ENCODE measurements at regions not wholly inside any gene's neighbourhood (a gene's known extent, or its start where the extent isn't known, plus 50 kb on each side); places are given as distances from the start of the nearest gene placed in this dataset.
"Not testable (repeated sequence)": the region's sequence is repeated elsewhere in the genome, so short reads cannot be mapped to it uniquely, and the experiment has no call there.

DNA sequence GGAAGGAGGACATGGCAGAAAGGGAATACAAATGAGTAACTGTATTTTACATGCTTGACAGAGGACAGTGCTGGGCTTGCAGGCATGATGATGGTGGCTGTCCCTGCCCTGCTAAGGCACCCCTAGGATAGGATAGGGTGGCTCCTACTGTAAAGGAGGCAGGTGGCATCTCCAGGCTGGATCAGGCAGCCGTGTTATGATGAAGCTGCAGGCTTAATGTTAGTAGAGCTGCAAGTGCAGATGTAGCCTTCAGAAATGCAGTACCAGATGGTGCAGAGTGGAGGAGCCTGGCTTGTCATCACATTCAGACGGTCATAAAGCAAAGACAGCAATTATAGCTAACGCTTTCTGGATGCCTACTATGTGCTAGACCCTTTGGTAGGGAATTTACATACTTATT lies 287.9 kb upstream of the PODXL start:
- no peak for FAIRE-seq

DNA sequence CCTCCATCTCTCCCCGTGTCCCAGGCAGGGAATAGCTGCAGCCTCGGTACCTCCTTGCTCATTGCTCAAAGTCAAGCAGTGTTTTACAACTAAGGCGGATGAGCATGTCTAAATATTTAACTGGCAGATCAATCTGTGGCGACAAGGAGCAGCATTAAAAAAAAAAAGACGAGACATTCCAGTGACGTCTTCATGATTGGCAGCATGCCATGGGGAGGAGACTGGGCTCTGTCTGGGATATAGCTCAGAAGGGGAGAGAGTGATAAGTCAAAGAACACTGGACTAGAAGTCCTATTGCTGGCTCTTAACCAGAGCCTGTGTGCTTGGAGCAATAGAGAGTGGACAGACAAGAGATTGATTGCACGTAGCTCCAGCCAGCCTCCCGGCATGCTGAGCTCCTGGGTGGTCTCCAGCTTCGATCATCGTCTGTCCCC lies 287.5 kb upstream of the PODXL start:
- no peak for FAIRE-seq

DNA sequence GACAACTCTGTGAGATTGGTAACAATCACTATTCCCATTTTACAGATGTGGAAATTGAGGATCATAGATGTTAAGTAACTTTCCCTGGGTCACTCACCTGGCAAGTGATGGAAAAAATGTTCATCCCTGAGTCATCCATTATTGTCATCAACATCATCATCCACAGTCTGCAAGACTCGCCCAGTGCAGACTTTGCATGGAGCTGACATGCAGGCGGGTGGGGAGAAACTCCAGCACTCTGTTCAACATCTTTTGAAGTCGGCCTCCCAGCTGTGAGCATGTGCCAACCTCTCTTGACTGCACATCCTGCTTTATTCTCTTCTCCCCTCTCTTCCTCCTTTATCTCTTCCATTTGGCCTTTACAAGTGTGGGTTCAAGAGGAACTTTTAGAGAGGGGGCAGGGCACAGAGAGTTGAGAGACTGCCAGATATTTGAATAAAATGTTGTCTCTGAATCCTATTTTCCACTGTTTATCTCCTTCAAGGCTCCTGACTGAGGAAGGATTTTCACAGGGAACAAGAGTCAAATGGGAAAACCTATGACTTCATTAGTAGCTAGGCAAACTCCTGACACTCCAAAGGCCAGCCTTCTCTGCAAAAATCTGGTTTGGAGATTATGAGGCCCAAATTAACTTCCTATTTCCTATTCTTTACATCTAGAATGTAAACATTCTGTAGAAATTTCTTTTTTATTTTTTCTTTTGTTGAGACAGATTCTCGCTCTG lies 283.7 kb upstream of the PODXL start:
- FAIRE-seq: no peak

DNA sequence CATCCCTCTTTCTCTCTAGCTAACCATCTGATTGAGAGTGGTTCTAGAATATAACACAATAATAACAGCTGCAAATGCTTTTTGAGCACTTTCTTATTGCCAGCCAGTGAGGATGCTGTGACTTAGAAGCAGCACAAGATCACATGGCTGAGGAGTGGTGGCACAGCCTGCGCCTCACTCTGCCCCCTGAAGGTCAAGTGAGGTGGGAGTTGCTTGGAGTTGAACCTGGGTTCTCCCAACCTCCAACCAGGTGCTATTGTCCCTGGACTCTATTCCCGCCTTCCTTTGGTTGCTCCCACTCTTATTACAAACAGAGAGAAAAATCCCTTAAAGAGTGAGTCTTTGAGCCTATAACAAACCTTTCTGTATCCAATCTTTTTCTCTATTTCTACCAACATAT lies 280.3 kb upstream of the PODXL start:
- FAIRE-seq: no peak

DNA sequence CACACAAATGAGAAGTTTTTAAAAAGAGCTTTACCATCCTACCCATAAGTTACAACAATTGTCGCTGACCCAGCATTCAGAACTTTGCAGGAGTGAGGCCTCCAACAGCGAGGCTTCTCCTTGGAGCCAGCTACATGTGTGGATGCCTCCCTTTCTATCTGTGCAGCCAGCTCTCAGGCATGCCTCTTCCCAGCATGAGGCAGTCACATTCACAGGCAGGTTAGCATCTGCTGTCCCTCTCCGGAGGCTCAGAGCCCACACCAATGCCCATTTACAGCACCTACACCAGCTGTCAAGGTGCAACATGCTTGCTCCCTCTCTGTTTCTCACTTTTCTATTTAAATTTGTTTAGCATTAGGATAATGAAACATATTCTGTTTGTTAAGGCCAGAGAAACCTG lies 278.7 kb upstream of the PODXL start:
- FAIRE-seq: no peak

DNA sequence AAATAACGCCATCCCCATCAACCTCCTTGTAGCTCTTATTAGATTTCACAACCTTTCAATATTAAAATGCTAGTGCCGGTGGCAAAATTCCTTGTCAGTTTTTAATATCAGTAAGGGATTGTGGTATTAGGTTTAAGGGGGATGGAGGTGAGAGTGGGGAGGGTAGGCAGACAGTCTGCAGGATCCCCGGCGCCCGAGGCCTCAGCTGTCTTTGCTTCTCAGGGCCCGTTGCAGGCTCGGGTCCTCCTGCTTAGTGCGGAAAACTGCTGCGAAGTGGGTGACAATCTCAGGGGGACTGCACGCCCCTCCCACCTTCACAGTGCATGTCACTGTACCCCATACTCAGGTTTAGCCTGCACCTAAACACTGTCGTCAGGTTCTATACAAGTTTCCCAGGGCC lies 274.3 kb upstream of the PODXL start:
- no peak for FAIRE-seq

DNA sequence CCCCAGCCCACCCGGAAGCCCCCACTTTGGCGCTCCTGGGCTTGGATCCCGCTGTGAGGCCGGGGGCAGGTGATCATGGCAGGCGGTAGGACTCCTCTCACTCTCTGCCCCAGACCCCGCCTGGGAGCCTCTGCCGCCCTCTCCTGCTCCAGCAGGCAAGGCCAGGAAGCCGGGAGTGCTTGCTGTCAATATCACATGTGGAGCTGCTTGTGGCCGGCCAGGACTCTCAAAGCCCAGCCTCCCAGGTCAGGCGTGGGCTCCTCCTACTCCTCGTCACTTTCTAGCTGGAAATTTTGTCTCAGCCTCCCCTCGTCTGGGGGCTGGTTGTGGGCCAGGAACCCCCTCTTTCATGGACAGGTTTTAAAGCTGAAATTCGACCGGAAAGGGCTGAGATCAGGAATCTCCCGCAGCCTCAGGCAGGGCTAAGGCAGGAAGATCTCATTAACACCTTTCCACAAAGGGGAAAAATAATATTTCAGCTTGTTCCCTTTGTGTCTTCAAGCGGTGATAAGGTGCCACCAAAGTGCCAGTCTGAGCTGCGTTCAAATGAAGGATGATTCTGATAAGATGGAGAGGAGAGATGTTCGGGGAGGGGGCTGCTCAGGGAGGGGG lies 273.6 kb upstream of the PODXL start:
- FAIRE-seq: no peak

DNA sequence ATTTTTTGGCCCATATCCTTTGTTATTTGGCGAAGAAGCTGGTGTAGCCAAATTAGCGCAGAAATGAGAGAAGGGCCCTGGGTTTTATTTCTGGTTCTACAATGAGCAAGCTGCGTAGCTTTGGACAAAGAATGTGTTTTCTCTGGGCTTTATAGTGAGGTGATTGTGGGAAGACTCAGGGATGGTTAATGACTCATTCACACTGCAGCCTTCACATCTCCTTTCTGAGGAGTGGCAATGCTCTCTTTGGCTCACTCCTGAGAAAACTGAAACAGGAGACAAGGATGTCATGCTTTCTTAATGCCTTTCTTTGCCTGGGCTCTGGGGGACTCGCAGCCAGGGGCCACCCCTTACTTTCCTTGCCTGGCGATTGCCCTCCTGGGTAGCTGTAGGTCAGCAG lies 271.0 kb upstream of the PODXL start:
- FAIRE-seq: no peak

DNA sequence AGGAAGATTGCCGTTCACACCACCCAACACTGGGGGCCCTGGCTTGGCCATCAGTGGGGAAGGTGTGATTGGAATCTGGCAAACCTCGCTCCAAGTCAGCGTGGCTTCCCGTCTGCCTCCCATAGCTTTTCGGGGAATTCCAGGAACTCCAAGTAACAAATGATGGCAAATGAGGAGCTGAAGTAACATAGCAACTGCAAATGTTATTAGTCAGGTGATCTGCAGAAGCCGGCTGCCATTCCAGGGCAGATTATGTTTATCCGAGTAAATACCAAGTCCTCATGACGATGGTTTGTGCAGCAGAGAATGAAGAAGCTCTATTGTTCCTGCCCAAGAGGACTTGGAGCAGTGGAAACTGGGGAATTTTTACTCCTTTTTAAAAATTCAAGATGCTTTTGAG lies 270.5 kb upstream of the PODXL start:
- no peak for FAIRE-seq

DNA sequence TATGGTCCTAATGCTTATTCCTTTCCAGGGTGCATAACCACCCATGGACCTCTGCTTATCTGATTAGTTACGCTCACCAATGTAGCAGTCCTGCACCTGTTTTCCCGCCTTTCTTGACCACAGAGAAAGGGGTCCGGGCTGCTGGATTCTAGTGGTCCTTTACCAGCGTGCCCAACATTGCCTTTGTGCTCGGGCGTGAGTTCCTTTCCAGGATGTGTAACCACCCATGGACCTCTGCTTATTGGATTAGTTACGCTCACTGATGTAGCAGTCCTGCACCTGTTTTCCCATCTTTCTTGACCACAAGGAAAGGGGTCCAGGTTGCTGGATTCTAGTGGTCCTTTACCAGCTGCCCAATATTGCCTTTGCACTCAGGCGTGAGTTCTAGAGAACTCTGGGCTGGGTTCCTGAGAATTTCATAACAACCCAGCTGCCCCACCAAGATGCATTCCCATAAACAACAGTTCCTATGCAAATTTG lies 267.6 kb upstream of the PODXL start:
- FAIRE-seq: not testable (repeated sequence)

DNA sequence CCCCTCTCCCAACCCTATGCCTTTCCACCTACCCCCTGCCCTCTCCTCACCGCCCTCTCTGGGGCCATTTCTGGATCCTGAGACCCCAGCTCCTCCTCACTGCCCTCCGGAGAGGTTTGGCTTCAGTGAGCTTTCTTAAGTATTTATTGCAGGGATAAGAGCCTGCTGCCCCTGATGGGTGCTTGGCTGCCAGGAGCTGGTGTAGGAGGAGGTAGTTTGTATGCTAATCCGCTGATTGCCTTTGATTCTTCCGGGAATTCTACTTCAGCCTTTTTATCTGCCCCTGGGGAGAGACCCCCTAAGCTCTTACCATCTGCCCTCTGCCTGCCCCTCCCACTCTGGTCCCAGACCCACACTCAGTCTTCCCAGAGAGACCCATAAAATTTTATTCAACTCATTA lies 263.5 kb upstream of the PODXL start:
- no peak for FAIRE-seq

DNA sequence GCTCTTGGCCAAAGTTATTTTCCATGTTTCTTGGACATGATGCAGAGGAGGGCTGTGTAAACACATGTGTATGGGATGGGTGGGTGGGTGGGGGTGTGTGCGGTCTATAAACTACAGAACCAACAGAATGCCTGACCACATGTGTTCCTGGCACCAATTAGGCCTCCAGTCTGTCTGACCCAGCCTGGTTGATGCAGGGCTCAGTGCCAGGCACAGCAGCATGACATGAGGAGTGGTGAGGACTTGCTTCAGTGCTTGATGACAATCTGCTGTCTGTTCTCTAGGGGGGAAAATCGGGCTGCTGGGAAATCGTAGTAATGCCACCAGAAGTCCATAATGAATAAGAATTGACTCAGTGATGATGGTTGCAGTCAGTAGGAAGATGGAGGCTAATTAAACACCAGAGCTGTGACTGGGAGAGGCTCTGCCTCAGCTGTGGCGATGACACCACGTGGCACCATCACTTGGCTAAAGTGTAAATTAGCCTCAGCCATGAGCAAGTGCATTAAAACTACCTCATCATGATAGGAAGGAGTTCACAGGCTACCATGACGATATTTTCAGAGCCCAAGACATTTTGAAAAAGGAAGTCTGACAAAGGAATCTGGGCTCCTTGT lies 260.1 kb upstream of the PODXL start:
- no peak for FAIRE-seq

DNA sequence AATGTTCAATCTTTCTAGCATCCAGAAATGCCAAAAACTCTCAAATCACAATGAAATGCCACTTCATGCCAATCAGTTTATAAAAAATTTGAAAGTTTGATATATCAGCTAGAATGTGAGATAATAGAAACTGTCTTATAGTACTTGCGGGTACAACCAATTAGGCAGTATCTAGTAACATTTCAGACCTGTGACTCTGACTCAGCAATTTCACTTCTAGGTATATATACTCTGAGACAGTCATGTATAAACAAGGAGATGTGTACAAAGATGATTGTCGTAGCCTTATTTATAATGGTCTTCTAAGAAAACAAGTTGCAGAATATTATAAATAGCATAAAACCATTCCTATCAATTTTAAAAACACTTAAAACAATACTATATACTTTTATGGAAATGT lies 252.3 kb upstream of the PODXL start:
- FAIRE-seq: no peak

DNA sequence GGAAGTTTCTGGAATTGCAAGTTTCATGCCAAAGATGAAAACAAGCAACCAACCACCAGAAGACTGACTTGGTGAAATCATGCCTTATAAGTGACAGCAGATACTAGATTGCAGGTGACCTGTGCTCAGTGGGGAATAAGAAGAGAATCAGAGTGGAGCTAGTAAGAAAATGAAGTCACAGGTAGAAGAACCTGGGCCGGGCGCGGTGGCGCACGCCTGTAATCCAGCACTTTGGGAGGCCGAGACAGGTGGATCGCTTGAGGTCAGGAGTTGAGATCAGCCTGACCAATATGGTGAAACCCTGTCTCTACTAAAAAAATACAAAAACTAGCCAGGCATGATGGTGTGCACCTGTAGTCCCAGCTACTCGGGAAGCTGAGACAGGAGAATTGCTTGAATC lies 251.7 kb upstream of the PODXL start:
- FAIRE-seq: not testable (repeated sequence)

DNA sequence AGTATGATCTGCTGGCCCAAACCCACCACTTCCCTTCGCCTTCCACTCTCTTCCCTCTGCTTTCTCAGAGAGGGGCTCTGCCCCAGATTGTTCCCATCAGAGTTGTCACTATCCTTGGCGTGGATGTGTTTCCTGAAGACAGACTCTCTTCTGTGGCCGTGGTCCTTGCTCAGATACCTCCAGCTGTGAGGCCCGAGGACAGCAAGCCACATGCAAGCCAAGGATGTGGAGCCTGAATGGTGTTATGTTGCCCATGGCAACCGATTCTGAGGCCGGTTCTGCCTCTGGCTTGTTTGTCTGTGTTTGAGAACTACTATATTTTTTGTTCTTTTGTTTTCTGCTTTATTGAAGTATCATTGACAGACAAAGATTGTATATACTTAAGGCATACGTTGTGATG lies 247.4 kb upstream of the PODXL start:
- no peak for FAIRE-seq

DNA sequence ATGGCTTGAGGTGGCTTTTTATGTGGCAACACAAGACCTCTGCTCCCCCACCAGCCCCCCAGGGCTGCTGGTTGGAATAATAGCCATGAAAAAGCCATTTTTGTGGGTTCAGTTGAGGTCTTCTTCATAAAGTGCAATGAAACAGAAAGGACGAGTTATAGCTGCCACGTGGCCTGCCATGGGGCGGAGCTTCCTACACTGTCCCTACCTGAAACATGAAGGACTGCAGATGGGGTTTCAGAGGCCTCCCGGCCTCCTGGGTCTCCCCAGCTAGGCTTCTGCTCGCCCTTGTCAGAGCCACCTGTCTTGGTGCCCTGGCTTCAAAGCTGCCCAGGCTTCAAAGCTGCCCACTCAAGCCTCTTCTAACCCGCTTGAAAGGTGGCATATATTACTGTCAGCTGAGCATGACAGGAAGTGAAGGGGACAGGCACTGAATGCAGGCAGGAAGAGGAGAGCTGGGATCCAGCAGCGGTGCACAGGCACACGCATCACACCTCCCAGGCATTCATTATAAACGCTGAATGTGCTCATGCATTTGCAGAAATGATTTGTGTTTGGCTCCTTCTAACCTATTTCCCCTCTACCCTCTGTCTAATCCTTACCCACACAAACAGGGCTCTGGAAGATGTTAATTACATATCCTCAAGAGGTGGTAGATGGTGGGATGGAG lies 245.9 kb upstream of the PODXL start:
- FAIRE-seq: no peak

DNA sequence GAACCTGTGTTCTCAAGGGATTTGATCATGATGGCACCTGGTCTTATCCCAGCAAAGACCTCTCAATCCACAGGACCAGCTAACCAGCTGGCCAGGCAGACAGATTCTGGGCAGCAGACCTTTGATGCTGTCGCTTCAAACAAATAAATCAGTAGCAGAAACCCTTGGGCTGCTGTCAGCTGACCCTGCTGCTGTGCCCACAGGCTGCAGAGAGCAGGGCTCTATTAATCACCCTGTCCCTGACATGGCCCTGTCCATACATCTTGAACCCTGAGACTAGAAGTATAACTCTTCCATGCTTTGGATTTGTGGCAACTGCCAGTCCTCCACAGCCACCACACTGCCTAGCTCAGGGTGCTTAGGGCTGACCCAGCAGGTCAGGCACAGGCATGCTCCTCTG lies 244.1 kb upstream of the PODXL start:
- no peak for FAIRE-seq

DNA sequence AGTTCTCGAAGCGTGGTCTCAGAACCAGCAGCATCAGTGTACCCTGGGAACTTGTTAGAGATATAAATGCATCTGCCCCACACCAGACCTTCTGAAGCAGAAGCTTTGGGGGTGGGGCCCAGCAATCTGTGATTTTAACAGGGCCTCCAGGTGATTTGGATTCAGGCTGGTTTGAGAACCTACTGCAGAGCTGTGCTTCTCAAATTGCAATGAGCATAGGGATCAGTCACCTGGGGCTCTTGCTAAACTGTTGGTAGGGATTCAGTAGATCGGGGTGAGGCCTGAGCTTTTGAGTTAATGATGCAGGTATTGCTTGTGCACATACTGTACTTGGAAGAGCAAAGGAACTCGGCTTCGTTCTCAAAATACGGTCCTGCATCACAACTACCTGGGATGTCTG lies 243.6 kb upstream of the PODXL start:
- FAIRE-seq: no peak

DNA sequence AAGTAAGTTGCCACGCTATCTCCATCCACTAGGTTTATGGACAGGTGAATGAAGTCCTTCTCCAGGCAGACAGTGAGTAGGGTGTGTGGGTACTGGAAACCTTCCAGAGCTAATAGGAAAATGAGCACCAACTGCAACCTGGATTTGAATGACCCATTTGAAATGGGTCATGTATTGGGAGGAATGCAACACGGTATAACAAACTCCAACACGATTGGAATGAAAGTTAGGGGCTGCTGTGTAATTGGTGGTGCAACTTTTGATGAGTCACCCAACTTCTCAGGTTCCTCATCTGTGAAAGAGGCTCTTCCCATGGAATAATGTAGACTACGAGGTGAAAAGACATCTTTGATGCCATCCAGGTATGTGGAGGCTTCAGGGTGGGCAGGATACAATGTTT lies 241.4 kb upstream of the PODXL start:
- FAIRE-seq: no peak

DNA sequence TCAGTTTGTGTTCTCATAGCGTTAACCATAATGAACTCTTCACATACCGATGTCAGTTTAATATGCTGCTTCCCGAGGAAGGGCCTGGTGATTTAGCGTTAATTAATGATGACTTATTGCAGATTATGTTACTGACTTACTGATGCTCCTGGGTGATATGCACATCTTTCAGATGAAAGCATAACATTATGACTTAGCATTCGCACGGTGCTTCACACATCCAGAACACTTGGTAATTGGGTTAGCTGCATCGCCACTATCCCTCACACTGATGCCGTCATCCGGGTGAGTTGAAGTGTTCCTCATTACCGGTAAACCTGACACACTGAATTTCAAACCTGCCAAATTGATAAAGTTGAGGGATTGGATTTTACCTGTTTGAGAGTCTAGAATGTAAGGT lies 239.0 kb upstream of the PODXL start:
- no peak for FAIRE-seq

DNA sequence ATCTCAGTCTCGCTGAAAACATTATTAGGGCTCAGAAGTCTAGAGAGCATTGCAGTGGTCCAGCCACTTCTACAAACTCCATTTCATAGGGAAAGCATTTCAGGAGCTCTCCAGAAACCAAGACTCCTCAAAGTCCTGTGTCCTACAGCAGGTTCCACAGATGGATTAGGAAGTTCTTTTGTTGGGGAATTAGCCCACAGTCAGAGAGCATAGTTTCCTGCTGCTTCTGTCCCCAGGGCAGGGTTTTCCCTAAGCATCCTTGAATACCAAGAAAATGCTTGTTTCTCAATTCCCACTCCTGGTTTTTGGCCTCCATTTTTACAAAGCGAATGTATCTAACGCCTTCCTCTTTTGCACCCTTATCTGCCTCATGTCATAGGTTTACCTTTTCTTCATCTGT lies 235.9 kb upstream of the PODXL start:
- no peak for FAIRE-seq

DNA sequence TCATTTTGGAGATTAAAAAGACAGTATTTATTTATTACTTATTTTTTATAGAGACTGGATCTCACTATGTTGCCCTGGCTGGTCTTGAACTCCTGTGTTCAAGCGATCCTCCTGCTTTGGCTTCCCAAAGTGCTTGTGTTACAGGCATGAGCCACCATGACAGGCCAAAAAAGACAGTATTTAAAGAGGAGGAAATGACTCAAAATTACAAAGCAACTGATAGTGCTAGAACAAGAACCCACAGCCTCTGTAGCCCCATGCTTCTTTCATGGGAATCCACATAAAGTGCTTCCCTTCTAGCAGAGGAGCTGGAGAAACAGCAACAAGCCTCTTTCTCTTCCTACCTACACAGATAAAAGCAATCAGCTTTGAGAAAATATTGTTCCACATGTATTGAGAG lies 230.7 kb upstream of the PODXL start:
- FAIRE-seq: no peak

DNA sequence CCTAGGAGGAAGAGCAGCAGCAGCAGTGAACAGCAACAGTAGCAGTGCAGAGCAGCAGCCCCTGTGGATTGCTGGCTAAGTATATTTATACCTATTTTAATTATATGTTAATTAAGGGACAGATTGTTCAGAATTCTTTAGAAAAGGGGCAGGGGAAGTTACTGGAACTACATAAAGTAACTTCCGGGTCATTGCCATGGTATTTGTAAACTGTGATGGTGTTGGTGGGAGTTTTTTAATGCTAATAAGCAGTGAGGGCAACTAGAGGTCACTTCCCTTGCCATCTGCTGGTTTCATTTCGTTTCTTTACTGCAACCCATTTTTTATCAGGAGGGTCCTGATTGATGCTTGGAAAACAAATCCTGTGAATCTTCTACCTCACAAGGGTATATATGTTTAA lies 229.8 kb upstream of the PODXL start:
- no peak for FAIRE-seq

DNA sequence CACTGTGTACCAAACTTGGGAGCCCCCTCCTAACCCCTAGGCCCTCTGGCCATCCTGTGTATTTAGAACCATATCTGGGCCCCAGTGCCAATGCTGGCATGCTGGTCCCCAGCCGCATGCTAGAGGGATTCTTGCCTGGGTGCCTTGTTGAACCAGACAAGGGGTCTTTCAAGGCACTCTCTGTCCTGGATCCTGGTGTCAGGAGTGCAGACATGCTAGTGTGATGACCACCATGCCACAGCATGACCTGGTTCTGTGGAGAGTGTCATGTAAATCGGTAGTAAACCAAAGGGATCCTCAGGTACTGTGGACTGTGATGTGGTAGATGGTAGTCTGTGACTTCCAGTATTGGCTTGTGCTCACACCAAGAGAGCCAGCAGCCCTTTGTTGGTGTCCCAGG lies 222.2 kb upstream of the PODXL start:
- FAIRE-seq: no peak
